ENCODE measurements at regions not wholly inside any gene's neighbourhood (a gene's known extent, or its start where the extent isn't known, plus 50 kb on each side); places are given as distances from the start of the nearest gene placed in this dataset.
"Not testable (repeated sequence)": the region's sequence is repeated elsewhere in the genome, so short reads cannot be mapped to it uniquely, and the experiment has no call there.

DNA sequence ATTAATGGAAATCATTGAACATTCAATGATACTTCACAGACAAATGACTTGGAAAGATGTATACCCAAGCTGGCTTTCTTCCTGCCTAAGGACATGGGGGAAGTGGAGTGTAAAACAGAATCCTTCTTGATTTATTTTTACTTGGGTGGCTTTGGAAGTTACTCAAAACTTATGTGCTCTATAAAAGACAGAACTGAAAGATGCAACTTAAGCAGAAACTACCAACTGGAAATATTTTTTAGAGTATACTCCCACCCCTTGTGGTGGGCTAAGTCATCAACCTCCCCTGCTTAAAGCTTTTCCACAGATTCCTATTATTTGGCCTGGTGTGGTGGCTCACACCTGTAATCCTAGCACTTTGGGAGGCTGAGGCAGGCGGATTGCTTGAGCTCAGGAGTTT is 126.0 kb upstream of the ATP2B1 start:
- DNase-seq = no peak

GRCh38 chr12:89833337-89834252 is 125.0 kb upstream of the ATP2B1 start:
- DNase-seq = no peak

- DNase-seq = no peak
Measured at GRCh38 chr12:89832336-89832735, 123.7 kb upstream of the ATP2B1 start.

- no peak for DNase-seq
Measured at GRCh38 chr12:89831310-89832095, 122.9 kb upstream of the ATP2B1 start.

DNA sequence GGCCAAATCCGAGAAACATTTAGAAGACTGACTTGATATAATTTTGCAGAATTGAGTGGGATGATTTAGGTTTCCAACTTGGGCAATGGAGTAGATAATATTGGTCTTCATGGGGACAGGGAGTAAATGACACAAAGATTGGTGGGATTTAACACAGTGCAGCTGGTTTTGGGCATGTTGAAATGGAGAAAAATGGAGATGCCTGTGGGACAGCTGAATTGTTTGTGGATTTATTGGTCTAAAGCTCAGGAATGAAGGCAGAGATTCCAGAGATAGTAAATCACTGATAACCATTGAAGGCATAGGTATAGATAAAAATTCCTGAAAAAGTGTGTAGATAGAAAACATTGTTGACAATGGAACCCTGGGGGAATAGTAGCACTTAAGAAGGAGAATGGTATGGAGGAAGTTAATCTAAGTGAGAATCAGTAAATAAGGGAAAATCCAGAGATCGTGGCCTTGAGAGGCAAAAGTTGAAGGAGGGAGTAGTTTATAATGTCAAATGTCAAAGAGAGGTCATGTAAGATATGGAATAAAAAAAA is 120.9 kb upstream of the ATP2B1 start:
- no peak for DNase-seq

DNA sequence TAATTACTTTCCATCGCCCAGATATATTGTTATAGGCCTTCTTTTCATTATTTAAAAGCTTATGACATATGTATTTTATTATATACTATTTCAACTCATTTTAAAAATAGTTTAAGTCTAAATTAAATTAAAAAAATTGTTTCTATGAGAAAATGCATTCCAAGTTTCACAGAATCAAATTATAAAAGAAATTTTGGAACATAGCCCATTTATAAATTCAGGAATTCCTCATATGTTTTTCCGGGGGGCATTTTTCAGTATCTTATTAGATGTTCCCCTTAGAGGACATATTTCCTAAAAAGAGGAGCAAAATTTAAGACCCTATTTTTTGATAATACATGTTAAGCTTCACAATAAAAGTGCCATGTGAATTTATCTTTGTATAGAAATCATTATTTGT is 119.9 kb upstream of the ATP2B1 start:
- DNase-seq = no peak

DNA sequence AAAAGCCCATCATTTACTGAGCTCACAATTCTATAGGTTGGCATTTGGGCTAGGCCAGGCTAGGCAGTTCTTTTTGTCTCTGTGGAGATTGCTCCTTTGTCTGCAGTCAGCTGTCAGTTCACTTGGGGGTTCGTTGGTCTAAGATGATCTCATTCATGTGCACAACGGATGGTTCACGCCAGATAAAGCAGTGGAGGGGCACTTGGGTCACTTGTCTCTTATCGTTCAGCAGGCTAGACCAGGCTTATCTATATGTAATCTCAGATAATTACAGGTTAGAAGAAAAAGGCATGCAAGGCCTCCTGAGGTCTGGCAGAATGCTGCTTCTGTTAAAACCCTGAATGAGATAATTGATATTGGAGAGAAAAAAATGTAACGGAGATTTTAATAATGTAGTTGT is 119.0 kb upstream of the ATP2B1 start:
- DNase-seq = no peak

- DNase-seq = no peak
Measured at GRCh38 chr12:89826468-89826867, 117.8 kb upstream of the ATP2B1 start.

- no peak for DNase-seq
Measured at GRCh38 chr12:89825591-89826449, 117.2 kb upstream of the ATP2B1 start.

DNA sequence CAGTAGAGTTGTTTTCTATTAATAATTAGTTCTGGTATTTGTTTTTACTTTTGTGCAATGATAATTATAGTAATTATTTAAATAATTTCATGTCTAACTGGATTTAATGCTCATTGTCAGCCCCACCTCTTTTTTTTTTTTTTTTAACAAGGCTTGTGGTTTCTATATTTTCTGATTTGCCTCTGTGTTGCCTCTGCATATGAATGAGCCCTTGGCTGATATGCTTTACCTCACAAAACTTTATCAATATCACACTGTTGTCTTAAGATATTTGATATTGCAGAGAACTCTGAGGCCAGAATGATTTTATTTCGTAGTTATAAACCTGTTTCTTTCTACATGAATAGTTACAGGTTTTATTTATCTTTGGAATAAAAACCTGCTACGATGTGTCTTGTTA is 116.2 kb upstream of the ATP2B1 start:
- DNase-seq = no peak

DNA sequence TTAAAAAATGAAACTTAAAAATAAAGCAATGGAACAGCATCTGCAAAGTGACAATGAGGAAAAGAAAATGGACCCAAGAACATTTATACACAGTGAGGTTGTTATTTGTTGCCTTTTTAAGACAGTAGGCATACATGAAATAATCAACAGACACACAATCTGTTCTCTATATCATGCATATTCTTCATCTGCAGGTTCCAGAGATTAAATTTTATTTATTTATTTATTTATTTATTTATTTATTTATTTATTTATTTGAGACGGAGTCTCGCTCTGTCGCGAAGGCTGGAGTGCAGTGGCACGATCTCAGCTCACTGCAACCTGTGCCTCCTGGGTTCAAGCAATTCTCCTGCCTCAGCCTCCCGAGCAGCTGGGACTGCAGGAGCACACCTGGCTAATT is 114.4 kb upstream of the ATP2B1 start:
- DNase-seq = not testable (repeated sequence)

GRCh38 chr12:89821896-89822295 is 113.3 kb upstream of the ATP2B1 start:
- DNase-seq = no peak

- DNase-seq = no peak
Measured at GRCh38 chr12:89817501-89818226, 109.0 kb upstream of the ATP2B1 start.

DNA sequence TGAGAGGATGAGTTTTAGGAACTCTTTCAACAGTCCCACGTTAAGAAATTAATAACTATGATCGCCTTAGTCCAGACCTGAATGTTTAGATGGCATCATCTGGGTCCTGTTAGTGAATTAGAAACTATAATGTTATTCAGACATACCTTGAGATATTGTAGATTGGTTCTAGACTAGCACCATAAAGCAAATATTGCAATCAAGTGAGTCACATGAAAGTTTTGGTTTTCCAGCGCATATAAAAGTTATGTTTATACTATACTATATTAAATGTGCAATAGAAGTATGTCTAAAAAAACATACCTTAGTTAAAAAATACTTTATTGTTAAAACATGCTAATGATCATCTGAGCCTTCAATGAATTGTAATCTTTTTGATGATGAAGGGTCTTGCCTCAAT is 106.6 kb upstream of the ATP2B1 start:
- DNase-seq = no peak

GRCh38 chr12:89803412-89803811 is 94.8 kb upstream of the ATP2B1 start:
- DNase-seq = no peak

DNA sequence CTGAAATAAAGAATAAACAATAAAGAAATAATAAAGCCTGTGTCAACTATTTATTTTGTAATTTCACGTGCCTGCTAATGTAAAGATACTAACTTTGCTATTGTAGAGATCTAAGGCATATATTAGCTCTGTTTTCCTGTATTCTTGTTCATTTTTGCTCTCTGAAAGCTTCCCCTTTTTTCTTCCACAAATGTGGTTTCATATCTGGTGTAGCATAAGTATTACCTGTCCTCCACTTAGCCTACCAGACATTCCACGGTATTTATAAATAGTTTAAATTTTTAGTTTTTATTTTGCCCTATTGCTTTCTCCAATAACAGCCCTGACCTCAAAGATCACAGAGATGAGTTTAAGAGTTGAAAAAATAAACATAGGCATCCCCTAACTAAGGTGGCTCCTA is 92.6 kb upstream of the ATP2B1 start:
- DNase-seq = no peak

GRCh38 chr12:89800435-89800834 is 91.8 kb upstream of the ATP2B1 start:
- no peak for DNase-seq

GRCh38 chr12:89799316-89799715 is 90.7 kb upstream of the ATP2B1 start:
- DNase-seq = no peak

- no peak for DNase-seq
Measured at GRCh38 chr12:89797436-89797835, 88.8 kb upstream of the ATP2B1 start.

- DNase-seq = no peak
Measured at GRCh38 chr12:89796798-89797382, 88.3 kb upstream of the ATP2B1 start.

DNA sequence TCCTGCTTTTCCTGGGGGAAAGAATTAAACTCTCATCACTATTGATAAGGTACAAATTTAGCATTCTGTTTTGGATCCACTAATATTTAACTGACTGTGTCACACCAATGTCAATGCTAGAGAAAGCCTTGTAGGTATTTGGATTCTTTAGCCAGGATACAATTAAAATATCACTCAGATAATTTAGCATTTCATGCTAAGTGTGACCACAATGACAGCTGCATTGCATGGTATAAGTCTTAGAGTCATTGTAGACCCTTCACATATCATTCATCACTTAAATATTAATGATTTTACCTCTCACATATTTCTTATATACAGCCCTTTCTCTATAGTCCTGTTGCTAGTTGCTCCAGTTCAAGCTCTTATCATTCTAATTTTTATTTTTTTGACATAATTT is 85.3 kb upstream of the ATP2B1 start:
- DNase-seq = no peak

DNA sequence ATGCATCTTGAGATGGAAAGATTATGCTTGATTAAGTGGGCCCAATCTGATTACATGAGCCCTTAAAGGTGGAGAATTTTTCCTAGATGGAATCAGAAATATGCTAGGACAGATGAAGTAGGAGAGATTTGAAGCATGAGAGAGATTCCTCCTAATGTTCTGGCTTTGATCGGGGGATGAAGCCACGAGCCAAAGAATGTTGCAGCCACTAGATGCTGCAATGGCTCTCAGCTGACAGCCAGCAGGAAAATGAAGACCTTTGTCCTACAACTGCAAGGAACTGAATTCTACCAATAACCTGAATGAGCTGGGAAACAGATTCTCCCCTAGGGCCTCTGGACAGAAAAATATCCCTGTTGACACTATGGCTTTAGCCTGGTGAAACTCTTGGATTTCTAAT is 82.6 kb upstream of the ATP2B1 start:
- no peak for DNase-seq

All from GOT3 (cell line).